GM18499 (cell line): ENCODE measurements at regions not wholly inside any gene's neighbourhood (a gene's known extent, or its start where the extent isn't known, plus 50 kb on each side); places are given as distances from the start of the nearest gene placed in this dataset.
A peak's percentile ranks its signal among the peaks of the same experiment; 100 is the strongest.
"Not testable (repeated sequence)": the region's sequence is repeated elsewhere in the genome, so short reads cannot be mapped to it uniquely, and the experiment has no call there.

Experiments
- ATAC-seq: cut with Tn5 transposase; IDR thresholded peaks from one replicate; pipeline ENCODE4 v1.9.1; 2021; ENCODE audit warnings: moderate number of reproducible peaks; ENCODE audit not compliant: insufficient read depth, unreplicated experiment

GRCh38 chr17:14747603-14747950, 446.7 kb downstream of the HS3ST3B1 start:
- no peak for ATAC-seq

GRCh38 chr17:14746822-14747602, 446.1 kb downstream of the HS3ST3B1 start:
- no peak for ATAC-seq

GRCh38 chr17:14745541-14745940, 444.7 kb downstream of the HS3ST3B1 start:
- ATAC-seq, result no peak

- peak; percentile 41 for ATAC-seq
These were observed 444.0 kb downstream of the HS3ST3B1 start for GRCh38 chr17:14744761-14745473.

GRCh38 chr17:14741491-14741890, 440.6 kb downstream of the HS3ST3B1 start:
- no peak for ATAC-seq

GRCh38 chr17:14739656-14740431, 439.0 kb downstream of the HS3ST3B1 start:
- ATAC-seq, result no peak

GRCh38 chr17:14738652-14738988, 437.7 kb downstream of the HS3ST3B1 start:
- ATAC-seq, result no peak

- ATAC-seq, result peak; percentile 77
These were observed 437.2 kb downstream of the HS3ST3B1 start for GRCh38 chr17:14737984-14738651.

GRCh38 chr17:14736631-14737030, 435.8 kb downstream of the HS3ST3B1 start:
- no peak for ATAC-seq

- ATAC-seq, result no peak
These were observed 432.5 kb downstream of the HS3ST3B1 start for GRCh38 chr17:14733376-14733775.

- no peak for ATAC-seq
These were observed 431.3 kb downstream of the HS3ST3B1 start for GRCh38 chr17:14732211-14732610.

- no peak for ATAC-seq
These were observed 430.7 kb downstream of the HS3ST3B1 start for GRCh38 chr17:14731591-14731990.

GRCh38 chr17:14730821-14731220, 429.9 kb downstream of the HS3ST3B1 start:
- no peak for ATAC-seq

GRCh38 chr17:14725729-14726128, 424.8 kb downstream of the HS3ST3B1 start:
- no peak for ATAC-seq

GRCh38 chr17:14724770-14725169, 423.9 kb downstream of the HS3ST3B1 start:
- ATAC-seq, result no peak

- not testable (repeated sequence) for ATAC-seq
These were observed 422.5 kb downstream of the HS3ST3B1 start for GRCh38 chr17:14723349-14723748.

- no peak for ATAC-seq
These were observed 419.1 kb downstream of the HS3ST3B1 start for GRCh38 chr17:14719942-14720341.

GRCh38 chr17:14717859-14718258, 417.0 kb downstream of the HS3ST3B1 start:
- no peak for ATAC-seq

- ATAC-seq, result no peak
These were observed 414.7 kb downstream of the HS3ST3B1 start for GRCh38 chr17:14715561-14715960.

GRCh38 chr17:14712611-14713021, 411.7 kb downstream of the HS3ST3B1 start:
- ATAC-seq, result no peak

GRCh38 chr17:14704121-14704520, 403.2 kb downstream of the HS3ST3B1 start:
- ATAC-seq, result no peak
